CD4-positive, alpha-beta memory T cell (primary cell): ENCODE measurements at regions not wholly inside any gene's neighbourhood (a gene's known extent, or its start where the extent isn't known, plus 50 kb on each side); places are given as distances from the start of the nearest gene placed in this dataset.
A peak's percentile ranks its signal among the peaks of the same experiment; 100 is the strongest.

ENCODE experiments used
- CTCF ChIA-PET: fragments of 350-600 bp; sonication (Branson Sonifier 250); formaldehyde crosslinking; loops from one replicate; lab custom pipeline; 2021; ENCODE audit warnings: inconsistent platforms; ENCODE audit not compliant: partially characterized antibody; lab: Charles Lee
- POLR2A ChIA-PET: fragments of 350-600 bp; sonication (Branson Sonifier 250); formaldehyde crosslinking; loops from one replicate; lab custom pipeline; 2021; ENCODE audit not compliant: partially characterized antibody; lab: Charles Lee
- DNase-seq, 5 donors: peaks; one replicate each; pipeline versions ENCODE4 v3.0.0 to v3.0.0-alpha.2; 2020 to 2022; ENCODE audit warnings: mixed read lengths in 1 of 5
- H3K27ac ChIP-seq: one replicate; pipeline ENCODE4 v1.7.0; 2013; ENCODE audit warnings: low read depth, low read length
- H3K27me3 ChIP-seq: 2 replicates; pipeline ENCODE4 v1.7.0; 2013; ENCODE audit warnings: mild to moderate bottlenecking, low read length, moderate library complexity; ENCODE audit not compliant: insufficient read depth
- H3K36me3 ChIP-seq: 2 replicates; pipeline ENCODE4 v1.7.0; 2013; ENCODE audit warnings: mild to moderate bottlenecking, low read length, moderate library complexity; ENCODE audit not compliant: insufficient read depth
- H3K4me1 ChIP-seq: 2 replicates; pipeline ENCODE4 v1.7.0; 2013; ENCODE audit warnings: mild to moderate bottlenecking, low read length, moderate library complexity; ENCODE audit not compliant: insufficient read depth
- H3K4me3 ChIP-seq, 2 donors: one replicate each; pipeline ENCODE4 v1.7.0; 2013; ENCODE audit warnings: low read length in 2 of 2, mild to moderate bottlenecking in 1 of 2
- H3K9me3 ChIP-seq, 2 donors: one replicate each; pipeline ENCODE4 v1.7.0; 2013; ENCODE audit warnings: low read length in 2 of 2, control low read depth in 1 of 2; ENCODE audit not compliant: control insufficient read depth in 1 of 2
- H3K27ac Mint-ChIP-seq, 7 donors: one replicate each; pipeline ENCODE4 v1.8.0; 2020 to 2021; ENCODE audit warnings: mixed read lengths in 7 of 7, mild to moderate bottlenecking in 6 of 7, inconsistent platforms in 3 of 7, moderate library complexity in 3 of 7
- H3K27me3 Mint-ChIP-seq, 2 donors: one replicate each; pipeline ENCODE4 v1.8.0; 2020 to 2021; ENCODE audit warnings: mixed read lengths in 2 of 2
- H3K36me3 Mint-ChIP-seq, 2 donors: one replicate each; pipeline ENCODE4 v1.8.0; 2020 to 2021; ENCODE audit warnings: mixed read lengths in 2 of 2, inconsistent platforms in 1 of 2, mild to moderate bottlenecking in 1 of 2
- H3K4me1 Mint-ChIP-seq, 4 donors: one replicate each; pipeline ENCODE4 v1.8.0; 2020 to 2021; ENCODE audit warnings: mixed read lengths in 4 of 4, mild to moderate bottlenecking in 1 of 4
- H3K4me3 Mint-ChIP-seq, 8 donors: one replicate each; pipeline ENCODE4 v1.8.0; 2020 to 2021; ENCODE audit warnings: mixed read lengths in 8 of 8, mild to moderate bottlenecking in 7 of 8, moderate library complexity in 6 of 8, inconsistent platforms in 3 of 8
- H3K9me3 Mint-ChIP-seq, 8 donors: one replicate each; pipeline ENCODE4 v1.8.0; 2020 to 2021; ENCODE audit warnings: mixed read lengths in 8 of 8, mild to moderate bottlenecking in 5 of 8, inconsistent platforms in 3 of 8, moderate library complexity in 1 of 8
- intact Hi-C: fragments of 100-400 bp; cut with micrococcal nuclease; formaldehyde crosslinking; loops from one replicate; pipeline ENCODE4 v1.15.1; 2023

DNA sequence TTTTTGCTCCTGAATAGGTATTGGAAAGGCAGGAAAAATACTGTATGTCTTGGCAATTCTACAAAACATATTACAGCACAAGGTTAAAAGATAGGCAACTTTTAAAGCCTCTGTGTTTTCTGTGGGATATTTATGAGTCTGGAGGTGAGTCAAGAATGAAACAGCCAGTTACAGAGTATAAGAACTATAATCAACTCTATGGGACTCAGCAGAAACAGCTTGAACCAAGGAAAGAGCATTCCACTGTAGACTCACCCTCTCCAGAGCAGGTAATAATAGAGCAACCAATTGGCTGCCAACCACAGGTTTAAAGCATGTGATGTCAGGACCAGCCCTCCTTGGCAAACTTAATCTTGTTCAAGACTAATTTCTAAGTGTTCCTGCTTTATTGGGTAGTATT, 100.5 kb upstream of the MDM1 start:
- no peak overlapping the region for H3K4me3 ChIP-seq
- POLR2A ChIA-PET: no interaction called here
- H3K27me3 Mint-ChIP-seq: peaks cover 0 to 2% of the 10 kb centered on the region in 2 donors

DNA sequence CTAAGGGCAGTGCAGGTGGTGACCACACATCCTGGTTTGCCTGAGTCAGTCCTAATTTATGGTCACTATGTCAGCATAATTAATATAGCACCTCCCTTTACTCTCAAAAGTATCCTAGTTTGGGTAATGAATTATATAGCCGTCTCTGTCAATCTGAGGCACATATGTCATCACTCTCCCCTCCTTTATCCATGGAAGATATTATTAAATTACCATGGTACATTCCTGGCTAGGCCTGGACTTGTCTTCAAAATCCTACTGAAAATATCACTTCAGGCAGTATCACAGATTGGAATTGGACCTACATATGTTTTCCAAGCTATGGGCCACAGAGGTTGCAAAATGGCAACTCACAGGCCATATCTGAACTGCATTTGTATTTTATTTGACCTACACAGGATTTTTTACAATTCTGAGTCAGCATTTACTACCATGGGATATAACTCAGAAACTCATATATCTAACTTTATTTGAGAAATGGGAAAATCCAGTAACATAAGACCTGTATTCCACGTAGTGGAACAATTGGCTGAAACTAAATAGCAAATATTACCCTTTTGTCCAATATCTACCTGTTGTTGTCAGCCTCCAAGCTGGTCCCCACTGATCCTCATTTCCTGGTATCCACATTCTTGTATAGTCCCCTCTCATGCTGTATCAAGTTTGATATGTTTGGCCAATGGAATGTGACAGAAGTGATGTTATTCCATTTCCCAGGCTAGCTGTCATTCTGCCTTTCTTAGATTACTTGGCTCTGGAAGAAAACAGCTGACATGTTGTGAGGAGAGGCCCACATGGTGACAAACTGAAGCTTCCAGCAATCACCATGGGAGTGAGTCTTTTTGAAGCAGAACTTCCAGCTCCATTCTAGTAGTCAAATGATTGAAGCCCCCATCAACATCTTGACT, 102.5 kb upstream of the MDM1 start:
- H3K9me3 ChIP-seq: no peaks in the 10 kb centered on the region
- DNase-seq: no peak
- no peak overlapping the region for H3K27ac Mint-ChIP-seq
- peaks cover 0 to 2% of the 10 kb centered on the region in 2 donors for H3K27me3 Mint-ChIP-seq
- no peak overlapping the region for H3K27ac ChIP-seq
- no peak overlapping the region for H3K4me3 Mint-ChIP-seq
- intact Hi-C loops: no loop called here
- peaks cover 0 to 9% (median 3%) of the 10 kb centered on the region in 4 donors for H3K4me1 Mint-ChIP-seq
- POLR2A ChIA-PET: interaction anchor here (1.2 to 1.3 kb wide), 2 partner anchors 17 to 19 kb away, joined by 4 to 6 read pairs; no protein-coding TSS in a partner anchor
- H3K9me3 Mint-ChIP-seq: peaks cover 0 to 7% (median 4%) of the 10 kb centered on the region in 8 donors
- no peaks in the 10 kb centered on the region for H3K4me1 ChIP-seq
- H3K36me3 ChIP-seq: no peaks in the 10 kb centered on the region
- peaks cover 1 to 14% of the 10 kb centered on the region in 2 donors for H3K36me3 Mint-ChIP-seq
- CTCF ChIA-PET: interaction anchor here (1.2 to 1.4 kb wide), 2 partner anchors 12 to 15 kb away, joined by 3 to 4 read pairs; no protein-coding TSS in a partner anchor
- H3K4me3 ChIP-seq: no peak overlapping the region
- no peaks in the 10 kb centered on the region for H3K27me3 ChIP-seq

More for the DNA sequence above, 100.5 kb upstream of the MDM1 start:
- Mint-ChIP-seq H3K4me1 (peaks cover 0 to 5% (median 0%) of the 10 kb centered on the region in 4 donors), H3K27ac (no peak overlapping the region), H3K9me3 (peaks cover 0 to 7% (median 4%) of the 10 kb centered on the region in 8 donors), H3K36me3 (peaks cover 1 to 14% of the 10 kb centered on the region in 2 donors), H3K4me3 (no peak overlapping the region)
- Histone ChIP-seq H3K4me1 (no peaks in the 10 kb centered on the region), H3K27ac (no peak overlapping the region), H3K9me3 (no peaks in the 10 kb centered on the region), H3K27me3 (no peaks in the 10 kb centered on the region), H3K36me3 (no peaks in the 10 kb centered on the region)
- intact Hi-C loops: no loop called here
- CTCF ChIA-PET: no interaction called here
- DNase-seq: no peak

DNA sequence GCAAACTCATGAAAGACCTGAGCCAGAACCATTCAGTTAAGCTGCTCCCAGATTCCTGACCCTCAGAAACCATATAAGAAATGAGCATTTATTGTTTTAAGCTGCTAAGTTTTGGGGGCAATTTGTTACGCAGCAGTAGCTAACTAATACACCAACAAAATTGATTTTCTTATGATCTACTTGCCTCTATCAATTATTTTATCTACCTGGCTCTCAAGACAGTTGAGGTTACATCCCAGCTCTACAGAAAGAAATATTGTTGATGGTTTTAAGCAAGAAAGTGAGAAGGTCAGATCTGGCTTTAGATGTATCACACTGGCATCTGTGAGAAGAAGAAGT, 103.1 kb upstream of the MDM1 start:
- Mint-ChIP-seq H3K9me3 (peaks cover 0 to 7% (median 4%) of the 10 kb centered on the region in 8 donors), H3K27ac (no peak overlapping the region), H3K4me3 (no peak overlapping the region), H3K36me3 (peaks cover 1 to 14% of the 10 kb centered on the region in 2 donors), H3K4me1 (peaks cover 0 to 13% (median 7%) of the 10 kb centered on the region in 4 donors), H3K27me3 (peaks cover 0 to 2% of the 10 kb centered on the region in 2 donors)
- intact Hi-C loops: no loop called here
- no peaks in the 10 kb centered on the region for H3K9me3 ChIP-seq
- no peaks in the 10 kb centered on the region for H3K36me3 ChIP-seq
- H3K4me1 ChIP-seq: no peaks in the 10 kb centered on the region
- H3K27me3 ChIP-seq: no peaks in the 10 kb centered on the region
- DNase-seq: no peak
- POLR2A ChIA-PET: interaction anchor here (1.2 kb wide), 1 partner anchor 16 kb away, joined by 4 read pairs; no protein-coding TSS in a partner anchor
- CTCF ChIA-PET: interaction anchor here (1.2 to 1.4 kb wide), 2 partner anchors 12 to 14 kb away, joined by 3 to 4 read pairs; no protein-coding TSS in a partner anchor
- H3K4me3 ChIP-seq: no peak overlapping the region
- no peak overlapping the region for H3K27ac ChIP-seq

GRCh38 chr12:68435816-68436215, 103.7 kb upstream of the MDM1 start:
- Mint-ChIP-seq H3K36me3 (peaks cover 1 to 14% of the 10 kb centered on the region in 2 donors), H3K27ac (no peak overlapping the region), H3K27me3 (peaks cover 0 to 2% of the 10 kb centered on the region in 2 donors), H3K9me3 (peaks cover 0 to 7% (median 4%) of the 10 kb centered on the region in 8 donors), H3K4me1 (peaks cover 2 to 14% (median 8%) of the 10 kb centered on the region in 4 donors), H3K4me3 (no peak overlapping the region)
- DNase-seq: no peak
- H3K27ac ChIP-seq: no peak overlapping the region
- H3K4me1 ChIP-seq: peaks cover 3% of the 10 kb centered on the region
- no peaks in the 10 kb centered on the region for H3K9me3 ChIP-seq
- CTCF ChIA-PET: interaction anchor here (0.8 to 1.5 kb wide), 4 partner anchors 9 to 13 kb away, joined by 3 to 4 read pairs (median 3); no protein-coding TSS in a partner anchor
- no peaks in the 10 kb centered on the region for H3K27me3 ChIP-seq
- no peak overlapping the region for H3K4me3 ChIP-seq
- intact Hi-C loops: no loop called here
- H3K36me3 ChIP-seq: no peaks in the 10 kb centered on the region
- POLR2A ChIA-PET: interaction anchor here (1.2 kb wide), 1 partner anchor 16 kb away, joined by 4 read pairs; no protein-coding TSS in a partner anchor

GRCh38 chr12:68438601-68439000, 106.4 kb upstream of the MDM1 start:
- intact Hi-C loops: no loop called here
- H3K27ac Mint-ChIP-seq: no peak overlapping the region
- H3K4me3 Mint-ChIP-seq: no peak overlapping the region
- no peaks in the 10 kb centered on the region for H3K9me3 ChIP-seq
- H3K9me3 Mint-ChIP-seq: peaks cover 2 to 11% (median 5%) of the 10 kb centered on the region in 8 donors
- no peak for DNase-seq
- ChIA-PET POLR2A (no interaction called here), CTCF (interaction anchor here (1.6 kb wide), 1 partner anchor 9 kb away, joined by 4 read pairs; no protein-coding TSS in a partner anchor)
- H3K27ac ChIP-seq: no peak overlapping the region
- H3K4me1 ChIP-seq: peaks cover 17% of the 10 kb centered on the region
- H3K4me3 ChIP-seq: no peak overlapping the region
- H3K4me1 Mint-ChIP-seq: peaks cover 16 to 28% (median 22%) of the 10 kb centered on the region in 4 donors
- peaks cover 3 to 14% of the 10 kb centered on the region in 2 donors for H3K36me3 Mint-ChIP-seq
- no peaks in the 10 kb centered on the region for H3K36me3 ChIP-seq
- H3K27me3 ChIP-seq: no peaks in the 10 kb centered on the region
- no peaks in the 10 kb centered on the region for H3K27me3 Mint-ChIP-seq

GRCh38 chr12:68439368-68440045, 107.3 kb upstream of the MDM1 start:
- Mint-ChIP-seq H3K27ac (peak overlapping the region in 2 of 7 donors; percentile 25 to 78), H3K27me3 (no peaks in the 10 kb centered on the region), H3K4me3 (peak overlapping the region in 5 of 8 donors; percentile 0 to 30 (median 19)), H3K9me3 (peaks cover 0 to 14% (median 10%) of the 10 kb centered on the region in 8 donors), H3K36me3 (peaks cover 3 to 14% of the 10 kb centered on the region in 2 donors), H3K4me1 (peaks cover 16 to 31% (median 22%) of the 10 kb centered on the region in 4 donors)
- CTCF ChIA-PET: interaction anchor here (0.6 to 1.1 kb wide), 2 partner anchors 80 to 83 kb away, joined by 3 read pairs; no protein-coding TSS in a partner anchor
- no peak overlapping the region for H3K4me3 ChIP-seq
- H3K36me3 ChIP-seq: no peaks in the 10 kb centered on the region
- no peaks in the 10 kb centered on the region for H3K9me3 ChIP-seq
- H3K4me1 ChIP-seq: peaks cover 17% of the 10 kb centered on the region
- intact Hi-C loops: no loop called here
- POLR2A ChIA-PET: no interaction called here
- no peak for DNase-seq
- no peaks in the 10 kb centered on the region for H3K27me3 ChIP-seq
- H3K27ac ChIP-seq: no peak overlapping the region
